Natural killer cell (primary cell): ENCODE measurements at regions not wholly inside any gene's neighbourhood (a gene's known extent, or its start where the extent isn't known, plus 50 kb on each side); places are given as distances from the start of the nearest gene placed in this dataset.
"Not testable (repeated sequence)": the region's sequence is repeated elsewhere in the genome, so short reads cannot be mapped to it uniquely, and the experiment has no call there.

Source experiments
- ATAC-seq, 3 donors: fragments of 150-1000 bp in 2 of 3; fragments of 200-7000 bp in 1 of 3; cut with Tn5 transposase; 1 replicate in 1 of 3; 2 replicates in 2 of 3; pipeline ENCODE4 v1.10.0; 2021; ENCODE audit warnings: mild to moderate bottlenecking in 2 of 3, moderate library complexity in 2 of 3
- DNase-seq, 2 donors: peaks; one replicate each; pipeline versions ENCODE4 v3.0.0 to v3.0.0-alpha.2; 2013 to 2021; ENCODE audit warnings: mixed read lengths in 1 of 2
- H3K27ac ChIP-seq: one replicate; pipeline ENCODE4 v1.5.1; 2013; ENCODE audit warnings: mild to moderate bottlenecking, low read length
- H3K27me3 ChIP-seq: one replicate; pipeline ENCODE4 v1.6.1; 2013; ENCODE audit warnings: low read length; ENCODE audit not compliant: control insufficient read depth, insufficient read depth
- H3K36me3 ChIP-seq: one replicate; pipeline ENCODE4 v1.6.1; 2013; ENCODE audit warnings: low read length; ENCODE audit not compliant: control insufficient read depth, insufficient read depth
- H3K4me1 ChIP-seq: one replicate; pipeline ENCODE4 v1.6.1; 2013; ENCODE audit warnings: low read length; ENCODE audit not compliant: control insufficient read depth, insufficient read depth
- H3K4me3 ChIP-seq: one replicate; pipeline ENCODE4 v1.5.1; 2013; ENCODE audit warnings: low read length
- H3K9me3 ChIP-seq: one replicate; pipeline ENCODE4 v1.6.1; 2013; ENCODE audit warnings: low read length; ENCODE audit not compliant: control insufficient read depth, insufficient read depth
- H3K27ac Mint-ChIP-seq, 2 donors: one replicate each; pipeline ENCODE4 v1.8.0; 2022; ENCODE audit warnings: mild to moderate bottlenecking in 2 of 2, mixed read lengths in 2 of 2, moderate library complexity in 1 of 2
- H3K27me3 Mint-ChIP-seq, 2 donors: one replicate each; pipeline ENCODE4 v1.8.0; 2022; ENCODE audit warnings: low read depth in 2 of 2, mixed read lengths in 2 of 2
- H3K36me3 Mint-ChIP-seq: one replicate; pipeline ENCODE4 v1.8.0; 2022; ENCODE audit warnings: mixed read lengths
- H3K4me1 Mint-ChIP-seq, 2 donors: one replicate each; pipeline ENCODE4 v1.8.0; 2022; ENCODE audit warnings: mixed read lengths in 2 of 2
- H3K4me3 Mint-ChIP-seq: one replicate; pipeline ENCODE4 v1.8.0; 2022; ENCODE audit warnings: mild to moderate bottlenecking, moderate library complexity, mixed read lengths
- H3K9me3 Mint-ChIP-seq, 2 donors: one replicate each; pipeline ENCODE4 v1.8.0; 2022; ENCODE audit warnings: mixed read lengths in 2 of 2
- CTCF ChIP-seq: fragments of 200-600 bp; IDR thresholded peaks from one replicate; pipeline ENCODE4 v1.8.0; 2022; ENCODE audit warnings: antibody characterized with exemption
- WGBS: methylation state at CpG from one replicate; pipeline ENCODE4 v1.1.7; 2013; ENCODE audit warnings: missing lambda C conversion rate; ENCODE audit not compliant: insufficient coverage; 5-methylcytosine and 5-hydroxymethylcytosine counted together
- intact Hi-C: fragments of 100-400 bp; cut with micrococcal nuclease; formaldehyde crosslinking; loops from one replicate; pipeline ENCODE4 v1.14.2; 2022

GRCh38 chr6:112475083-112475482, 128.0 kb downstream of the RFPL4B start:
- Histone ChIP-seq H3K9me3 (no peaks in the 10 kb centered on the region), H3K36me3 (no peaks in the 10 kb centered on the region), H3K27me3 (no peaks in the 10 kb centered on the region), H3K4me1 (no peaks in the 10 kb centered on the region), H3K4me3 (no peak overlapping the region), H3K27ac (no peak overlapping the region)
- Mint-ChIP-seq H3K4me3 (no peak overlapping the region), H3K36me3 (no peaks in the 10 kb centered on the region), H3K27ac (no peak overlapping the region), H3K4me1 (no peaks in the 10 kb centered on the region), H3K9me3 (peaks cover 0 to 3% of the 10 kb centered on the region in 2 donors), H3K27me3 (no peaks in the 10 kb centered on the region)
- ATAC-seq = no peak
- intact Hi-C loops = no loop called here
- no peak for TF ChIP-seq CTCF
- DNase-seq = no peak

GRCh38 chr6:112477125-112477524, 130.0 kb downstream of the RFPL4B start:
- H3K4me3 Mint-ChIP-seq = no peak overlapping the region
- no peak for ATAC-seq

GRCh38 chr6:112478036-112478435, 130.9 kb downstream of the RFPL4B start:
- peaks cover 4 to 13% of the 10 kb centered on the region in 2 donors for H3K9me3 Mint-ChIP-seq
- WGBS = no CpG with 5 or more reads among the region's 2 CpGs
- H3K27me3 ChIP-seq = no peaks in the 10 kb centered on the region
- H3K36me3 Mint-ChIP-seq = no peaks in the 10 kb centered on the region
- DNase-seq (no peak), ATAC-seq (no peak)
- H3K9me3 ChIP-seq = no peaks in the 10 kb centered on the region
- no peak overlapping the region for H3K4me3 Mint-ChIP-seq
- H3K27ac ChIP-seq = no peak overlapping the region
- TF ChIP-seq CTCF = no peak
- H3K4me1 ChIP-seq = no peaks in the 10 kb centered on the region
- H3K4me1 Mint-ChIP-seq = no peaks in the 10 kb centered on the region
- intact Hi-C loops = no loop called here
- H3K4me3 ChIP-seq = no peak overlapping the region
- H3K36me3 ChIP-seq = no peaks in the 10 kb centered on the region
- H3K27ac Mint-ChIP-seq = no peak overlapping the region
- H3K27me3 Mint-ChIP-seq = no peaks in the 10 kb centered on the region

More at GRCh38 chr6:112477125-112477524, 130.0 kb downstream of the RFPL4B start:
- DNase-seq = no peak
- Mint-ChIP-seq H3K9me3 (peaks cover 4 to 13% of the 10 kb centered on the region in 2 donors), H3K4me1 (no peaks in the 10 kb centered on the region), H3K27me3 (no peaks in the 10 kb centered on the region), H3K36me3 (no peaks in the 10 kb centered on the region), H3K27ac (no peak overlapping the region)
- Histone ChIP-seq H3K4me1 (no peaks in the 10 kb centered on the region), H3K9me3 (no peaks in the 10 kb centered on the region), H3K27me3 (no peaks in the 10 kb centered on the region), H3K27ac (no peak overlapping the region), H3K36me3 (no peaks in the 10 kb centered on the region), H3K4me3 (no peak overlapping the region)
- intact Hi-C loops = no loop called here
- no peak for TF ChIP-seq CTCF
- WGBS = 83% methylated on average over 5 of the region's 5 CpGs

GRCh38 chr6:112479975-112480374, 132.8 kb downstream of the RFPL4B start:
- peaks cover 4 to 13% of the 10 kb centered on the region in 2 donors for H3K9me3 Mint-ChIP-seq
- H3K36me3 ChIP-seq, H3K9me3 ChIP-seq, ATAC-seq, H3K4me1 Mint-ChIP-seq, H3K27me3 Mint-ChIP-seq, H3K27ac ChIP-seq, H3K4me3 Mint-ChIP-seq, H3K4me3 ChIP-seq, H3K27me3 ChIP-seq, DNase-seq, H3K36me3 Mint-ChIP-seq, intact Hi-C loops, H3K27ac Mint-ChIP-seq, H3K4me1 ChIP-seq: not testable (repeated sequence)
- WGBS = 88% methylated on average over 4 of the region's 5 CpGs
